HG03520 (cell line): ENCODE measurements at regions not wholly inside any gene's neighbourhood (a gene's known extent, or its start where the extent isn't known, plus 50 kb on each side); places are given as distances from the start of the nearest gene placed in this dataset.
A peak's percentile ranks its signal among the peaks of the same experiment; 100 is the strongest.

Experiments
- ATAC-seq: cut with Tn5 transposase; IDR thresholded peaks from one replicate; pipeline ENCODE4 v1.9.1; 2021; ENCODE audit warnings: mild to moderate bottlenecking, moderate library complexity; ENCODE audit not compliant: unreplicated experiment

DNA sequence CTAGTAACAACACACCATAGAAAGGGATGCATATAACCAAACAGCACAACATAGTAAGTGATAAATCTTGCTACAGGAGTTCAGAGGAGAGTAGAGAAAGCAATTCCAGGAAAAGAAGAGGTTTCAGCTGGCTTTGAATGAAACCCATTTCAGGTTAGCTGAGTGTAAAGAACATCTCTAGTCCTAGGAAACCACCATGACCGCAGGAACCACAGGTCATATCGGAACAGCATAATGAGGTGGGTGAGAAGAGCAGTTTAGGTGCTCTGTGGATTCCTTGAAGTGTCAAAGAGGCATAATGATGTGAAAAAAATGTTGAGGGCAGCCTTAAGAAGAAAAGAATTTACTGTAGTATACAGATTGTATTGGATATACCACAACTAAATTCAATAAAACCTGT, 507.5 kb downstream of the MTRR start:
- ATAC-seq = no peak

- ATAC-seq = no peak
Measured at GRCh38 chr5:8381972-8382371, 513.0 kb downstream of the MTRR start.

DNA sequence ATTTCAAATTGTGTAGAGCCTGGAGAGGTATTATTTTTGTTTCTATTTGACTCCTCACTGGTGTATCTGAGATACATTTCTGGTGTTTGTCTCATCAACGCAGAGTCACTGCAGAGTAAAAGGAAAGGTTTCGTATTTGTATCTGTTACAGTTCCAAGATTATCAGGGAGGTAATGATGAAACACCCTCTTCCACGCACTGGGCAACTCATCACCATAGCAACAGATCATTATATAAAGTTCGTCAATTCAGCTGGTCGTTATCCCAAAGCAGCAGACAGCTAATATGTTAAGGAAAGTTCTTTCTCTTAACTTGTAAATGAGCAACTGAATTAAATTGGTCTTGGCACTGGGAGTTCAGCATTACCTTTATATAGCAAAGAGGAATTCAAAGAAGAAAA, 513.5 kb downstream of the MTRR start:
- no peak for ATAC-seq

DNA sequence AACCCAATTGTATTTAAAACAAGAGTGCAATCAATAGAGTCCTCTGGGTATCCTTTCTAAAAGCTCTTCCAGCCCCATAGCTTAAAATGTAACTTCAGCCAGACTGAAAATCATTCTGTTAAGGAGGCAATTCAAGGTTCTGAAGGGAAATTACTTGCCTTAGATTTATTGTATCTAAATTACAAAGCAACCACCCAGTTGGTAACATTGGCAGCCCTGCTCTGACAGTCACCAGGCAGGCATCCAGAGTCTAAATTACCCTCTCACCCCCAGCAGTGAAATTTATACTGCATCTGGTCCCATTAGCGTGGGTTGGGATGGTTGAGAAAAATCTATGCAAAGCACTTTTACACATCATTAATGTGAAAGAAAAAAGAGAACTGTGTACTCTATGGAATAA, 514.7 kb downstream of the MTRR start:
- no peak for ATAC-seq

DNA sequence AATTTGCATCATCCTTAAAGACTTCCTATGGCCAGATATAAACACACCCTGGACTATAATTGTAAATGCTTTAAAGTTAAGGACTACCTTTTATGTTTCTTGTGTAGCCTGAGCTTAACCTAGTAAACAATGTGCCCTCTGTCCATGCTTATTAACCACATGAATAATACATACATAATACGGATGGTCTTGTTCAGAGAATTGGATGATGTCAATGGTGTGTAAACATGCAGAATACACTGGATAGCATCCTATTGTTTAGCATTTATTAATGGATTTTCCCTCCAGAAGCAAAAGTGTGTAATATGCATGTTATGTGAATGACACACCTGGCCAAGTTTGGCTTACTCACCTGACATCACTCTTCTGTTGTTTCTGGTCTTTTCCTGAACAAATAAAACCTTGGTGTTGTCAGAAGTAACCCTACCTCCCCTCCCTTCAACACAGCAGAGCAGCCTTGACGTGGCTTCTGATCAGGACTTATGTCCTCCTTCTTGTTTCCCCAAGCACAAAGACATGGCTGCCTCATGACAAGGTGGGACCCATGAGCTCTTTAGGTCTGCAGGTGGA, 517.9 kb downstream of the MTRR start:
- no peak for ATAC-seq

GRCh38 chr5:8391911-8392310, 523.0 kb downstream of the MTRR start:
- no peak for ATAC-seq

DNA sequence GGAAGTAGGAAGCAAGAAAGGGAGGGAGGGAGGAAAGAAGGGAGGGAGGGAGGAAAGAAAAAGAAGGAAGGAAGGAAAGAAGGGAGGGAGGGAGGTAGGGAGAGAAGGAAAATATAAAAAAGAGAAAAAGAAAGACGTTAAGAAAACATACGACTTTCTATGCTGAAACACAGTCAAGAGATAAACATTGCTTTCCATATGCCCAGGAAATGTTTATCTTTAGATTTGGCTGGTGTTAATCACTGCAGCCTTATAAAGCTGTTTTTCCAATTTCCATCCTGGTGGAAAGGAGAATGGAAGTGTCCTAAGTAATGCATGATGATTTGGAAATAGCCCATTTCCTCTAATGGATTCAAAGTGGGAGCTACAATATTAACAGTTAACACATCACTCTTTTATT, 524.3 kb downstream of the MTRR start:
- no peak for ATAC-seq

- ATAC-seq = no peak
Measured at GRCh38 chr5:8394965-8395364, 526.0 kb downstream of the MTRR start.

GRCh38 chr5:8396246-8396645, 527.3 kb downstream of the MTRR start:
- ATAC-seq = no peak

- ATAC-seq = no peak
Measured at GRCh38 chr5:8396756-8397155, 527.8 kb downstream of the MTRR start.

DNA sequence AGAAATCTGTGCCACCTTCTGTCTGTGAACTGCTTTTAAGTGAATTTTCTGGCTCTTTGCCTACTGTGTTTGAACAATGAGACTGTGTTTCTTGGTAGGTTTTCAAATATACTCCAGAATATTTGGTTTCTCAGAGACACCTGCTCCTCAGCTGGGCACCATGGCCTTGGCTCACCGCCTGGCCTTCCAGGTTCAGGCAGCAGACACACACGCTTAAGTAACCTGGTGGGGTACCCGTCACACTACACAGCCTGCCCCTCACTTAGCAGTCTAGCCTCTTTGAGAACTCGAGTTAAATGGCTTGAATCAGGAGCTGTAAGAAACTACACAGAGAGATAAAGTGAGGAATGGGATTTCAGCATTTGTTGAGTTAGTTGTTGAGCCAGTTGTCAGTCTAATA, 530.5 kb downstream of the MTRR start:
- ATAC-seq = no peak

- ATAC-seq = no peak
Measured at GRCh38 chr5:8408258-8408657, 539.3 kb downstream of the MTRR start.

DNA sequence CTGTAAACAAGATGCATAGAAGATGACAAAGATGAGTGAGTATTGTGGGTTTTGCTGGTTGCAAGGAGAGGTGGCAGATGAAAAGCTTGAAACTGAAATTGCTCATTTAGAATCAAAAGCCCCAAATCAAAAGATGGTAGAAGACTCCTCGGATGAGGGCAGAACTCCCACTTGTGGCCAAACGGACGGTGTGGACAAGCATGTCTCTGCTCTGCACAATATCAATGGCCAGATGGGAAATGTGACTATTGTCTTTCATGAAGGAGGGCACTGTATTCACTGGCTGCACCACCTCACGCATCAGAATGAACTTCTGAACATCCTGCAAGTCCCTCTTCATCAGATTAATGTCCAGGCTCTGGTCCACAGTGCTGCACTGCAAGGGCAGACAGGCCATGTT, 541.7 kb downstream of the MTRR start:
- no peak for ATAC-seq

DNA sequence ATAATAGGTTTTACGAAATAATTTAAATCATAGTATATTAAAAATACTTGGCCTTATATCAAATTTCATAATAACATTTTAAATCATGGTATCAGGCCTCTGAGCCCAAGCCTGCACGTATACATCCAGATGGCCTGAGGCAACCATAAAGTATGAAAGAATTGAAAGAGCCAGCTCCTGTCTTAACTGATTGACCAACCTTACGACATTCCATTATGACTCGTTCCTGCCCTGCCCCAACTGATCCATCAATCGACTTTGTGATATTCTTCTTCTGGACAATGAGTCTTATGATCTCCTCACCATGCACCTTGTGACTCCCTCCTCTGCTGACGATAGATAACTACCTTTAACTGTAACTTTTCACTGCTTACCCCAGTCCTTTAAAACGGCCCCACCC, 545.0 kb downstream of the MTRR start:
- no peak for ATAC-seq

DNA sequence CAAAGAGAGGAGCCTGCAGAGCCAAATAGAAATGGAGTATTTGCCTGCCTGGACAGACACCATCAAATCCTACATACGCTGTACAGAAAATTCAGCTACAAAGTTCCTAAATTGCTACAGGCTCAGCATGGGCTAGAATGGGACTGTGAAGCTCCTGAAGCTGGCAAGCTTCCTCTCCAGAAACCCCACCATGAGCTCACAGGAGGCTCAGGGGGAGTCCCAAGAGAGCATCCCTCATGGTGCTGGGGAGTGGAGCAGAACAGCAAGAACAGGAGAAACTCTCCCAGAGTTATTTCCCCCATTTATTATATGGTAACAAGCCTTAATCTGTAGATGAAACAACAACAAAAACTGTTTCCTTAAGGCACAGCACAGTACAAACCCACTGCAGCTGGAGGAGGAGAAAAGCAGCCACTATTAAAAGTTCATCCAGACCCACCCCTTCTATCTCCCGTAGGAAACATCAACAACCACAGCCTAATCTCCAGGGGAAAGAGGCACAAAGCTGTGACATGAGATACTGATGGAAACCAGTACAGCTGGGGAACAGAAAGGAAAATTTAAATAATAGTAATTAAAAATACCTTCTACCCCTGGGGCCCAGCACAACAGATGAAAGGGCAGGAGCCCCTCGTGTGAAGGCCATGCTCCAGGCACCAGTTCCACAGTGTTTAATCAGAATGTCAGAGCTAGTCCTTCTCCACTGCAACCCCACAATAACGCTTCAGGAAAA, 548.5 kb downstream of the MTRR start:
- no peak for ATAC-seq

GRCh38 chr5:8418049-8418426, 549.1 kb downstream of the MTRR start:
- ATAC-seq = no peak

DNA sequence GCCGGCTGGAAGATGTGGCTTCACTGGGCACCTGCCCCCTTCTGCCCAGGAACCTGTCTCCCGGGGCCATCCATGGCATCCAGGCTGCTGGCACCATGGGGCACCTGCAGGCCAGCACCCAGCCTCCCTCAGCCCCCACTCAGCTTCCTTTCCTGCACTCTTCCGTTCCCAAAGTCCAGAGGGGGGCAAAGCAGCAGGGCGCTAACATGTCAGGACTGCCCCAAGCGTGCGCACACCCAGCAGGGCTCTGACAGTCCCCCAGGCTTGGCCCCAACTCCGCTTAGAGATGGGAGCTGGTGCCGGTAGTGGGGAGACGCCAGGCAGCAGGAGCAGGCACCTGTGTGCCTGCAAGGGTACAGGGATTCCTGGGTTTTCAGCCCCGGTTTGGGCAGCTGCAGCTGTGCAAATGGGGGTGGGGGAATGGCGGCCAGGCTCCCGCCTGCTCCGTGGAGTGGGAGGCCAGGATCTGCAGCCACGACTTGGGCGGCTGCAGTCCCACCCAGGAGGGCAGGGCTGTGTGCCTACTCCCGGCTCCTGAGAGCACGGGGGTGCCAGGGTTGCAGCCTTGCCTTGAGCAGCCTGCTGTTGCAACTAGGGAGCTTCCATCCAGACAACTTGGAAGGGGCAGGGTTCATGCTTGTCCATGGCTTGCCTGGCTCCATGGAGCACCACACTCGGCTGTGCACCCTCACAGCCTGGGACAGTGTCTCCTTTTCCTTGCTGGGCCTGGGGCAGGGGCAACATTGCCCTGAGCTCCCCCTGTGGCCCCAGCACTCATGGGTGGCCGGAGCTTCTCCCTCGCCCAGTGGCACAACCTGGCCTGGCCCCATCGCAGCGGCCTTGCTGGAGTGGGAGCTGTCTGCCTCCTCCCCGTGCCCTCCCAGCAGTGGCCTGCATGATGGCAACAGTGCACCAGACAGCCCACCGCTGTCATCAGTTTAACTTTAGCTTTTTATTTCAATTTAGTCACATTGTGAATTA, 561.1 kb downstream of the MTRR start:
- ATAC-seq = no peak

GRCh38 chr5:8434501-8434900, 565.6 kb downstream of the MTRR start:
- no peak for ATAC-seq

- ATAC-seq = no peak
Measured at GRCh38 chr5:8436924-8437323, 568.0 kb downstream of the MTRR start.

DNA sequence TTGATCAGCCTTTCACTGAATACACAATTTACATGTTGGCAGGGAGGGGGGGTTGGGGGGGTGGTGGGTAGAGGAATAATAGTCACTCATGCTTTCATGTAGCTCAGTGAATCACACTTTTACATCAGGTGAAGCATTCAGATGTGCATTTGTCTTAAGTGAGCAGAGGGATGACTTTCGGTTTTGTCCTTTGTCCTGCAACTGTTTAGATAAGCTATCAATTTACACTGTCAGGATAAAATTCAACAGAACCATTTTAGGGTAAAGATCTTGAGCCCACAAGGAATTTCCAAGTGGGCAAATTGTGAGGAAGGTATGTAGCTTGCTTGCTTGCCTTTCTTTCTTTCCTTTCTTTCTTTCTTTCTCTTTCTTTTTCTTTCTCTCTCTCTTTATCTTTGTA, 576.2 kb downstream of the MTRR start:
- no peak for ATAC-seq

DNA sequence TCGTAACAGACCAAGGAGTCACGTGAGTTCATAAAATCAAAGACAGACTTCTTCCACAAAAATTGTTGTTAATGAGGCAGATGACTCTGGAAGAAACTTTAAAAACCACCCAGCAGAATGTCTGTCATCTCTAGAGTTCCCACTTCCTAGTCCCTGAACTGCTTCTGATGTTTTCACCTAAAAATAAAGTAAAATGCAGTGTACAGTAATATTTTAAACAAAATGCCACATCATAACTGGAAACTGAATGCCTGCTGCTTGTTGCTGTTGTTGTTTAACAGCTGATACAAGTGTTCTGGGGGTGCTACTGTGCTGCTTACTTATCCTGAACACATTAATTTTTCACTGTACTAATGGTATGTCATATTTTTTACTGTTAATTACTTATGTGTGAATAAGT, 577.2 kb downstream of the MTRR start:
- ATAC-seq = peak; percentile 77

- no peak for ATAC-seq
Measured at GRCh38 chr5:8456846-8457186, 587.9 kb downstream of the MTRR start.
